CD4-positive, alpha-beta T cell treated with Interleukin-2 at 100 ng/mL for 4 hours (primary cell): ENCODE measurements at regions not wholly inside any gene's neighbourhood (a gene's known extent, or its start where the extent isn't known, plus 50 kb on each side); places are given as distances from the start of the nearest gene placed in this dataset.

ENCODE experiments used
- DNase-seq: peaks from one replicate; pipeline ENCODE4 v3.0.0-alpha.2; 2020; ENCODE audit warnings: low spot score

GRCh38 chr6:8213995-8214394 lies 111.6 kb upstream of the EEF1E1 start:
- no peak for DNase-seq

- no peak for DNase-seq
These were observed 110.5 kb upstream of the EEF1E1 start for GRCh38 chr6:8212720-8213434.

GRCh38 chr6:8207869-8208191 lies 105.5 kb upstream of the EEF1E1 start:
- no peak for DNase-seq

- no peak for DNase-seq
These were observed 105.0 kb upstream of the EEF1E1 start for GRCh38 chr6:8207191-8207868.

GRCh38 chr6:8203337-8203736 lies 101.0 kb upstream of the EEF1E1 start:
- no peak for DNase-seq

GRCh38 chr6:8201679-8202078 lies 99.3 kb upstream of the EEF1E1 start:
- DNase-seq, result no peak

- no peak for DNase-seq
These were observed 97.9 kb upstream of the EEF1E1 start for GRCh38 chr6:8200255-8200654.

- DNase-seq, result no peak
These were observed 93.4 kb upstream of the EEF1E1 start for GRCh38 chr6:8195714-8196102.

- DNase-seq, result no peak
These were observed 92.8 kb upstream of the EEF1E1 start for GRCh38 chr6:8195040-8195713.

GRCh38 chr6:8194490-8194889 lies 92.1 kb upstream of the EEF1E1 start:
- DNase-seq, result no peak

- no peak for DNase-seq
These were observed 91.2 kb upstream of the EEF1E1 start for GRCh38 chr6:8193541-8193940.

GRCh38 chr6:8192597-8192996 lies 90.2 kb upstream of the EEF1E1 start:
- DNase-seq, result no peak

- DNase-seq, result no peak
These were observed 89.7 kb upstream of the EEF1E1 start for GRCh38 chr6:8192067-8192466.

GRCh38 chr6:8191629-8192028 lies 89.3 kb upstream of the EEF1E1 start:
- DNase-seq, result no peak

GRCh38 chr6:8187209-8187608 lies 84.9 kb upstream of the EEF1E1 start:
- no peak for DNase-seq

GRCh38 chr6:8182902-8183665 lies 80.7 kb upstream of the EEF1E1 start:
- no peak for DNase-seq

GRCh38 chr6:8181951-8182845 lies 79.8 kb upstream of the EEF1E1 start:
- DNase-seq, result no peak

GRCh38 chr6:8181160-8181881 lies 79.0 kb upstream of the EEF1E1 start:
- DNase-seq, result no peak

GRCh38 chr6:8180327-8181159 lies 78.2 kb upstream of the EEF1E1 start:
- DNase-seq, result no peak

GRCh38 chr6:8177721-8178120 lies 75.4 kb upstream of the EEF1E1 start:
- DNase-seq, result no peak
